ENCODE measurements at regions not wholly inside any gene's neighbourhood (a gene's known extent, or its start where the extent isn't known, plus 50 kb on each side); places are given as distances from the start of the nearest gene placed in this dataset.
"Not testable (repeated sequence)": the region's sequence is repeated elsewhere in the genome, so short reads cannot be mapped to it uniquely, and the experiment has no call there.

GRCh38 chrX:129310000-129310399 lies 213.3 kb downstream of the SMARCA1 start:
- 60 to 66% methylated on average over 2 of the region's 2 CpGs for WGBS, 2 donors
- no peaks in the 10 kb centered on the region for H3K4me1 ChIP-seq
- H3K27me3 ChIP-seq: no peaks in the 10 kb centered on the region
- intact Hi-C loops (cut with DNase I): no loop called here
- H3K36me3 ChIP-seq: no peaks in the 10 kb centered on the region
- DNase-seq: no peak
- no peak for TF ChIP-seq POLR2A (IDR thresholded peaks at IDR 0.05)
- TF ChIP-seq, protein P1, sequence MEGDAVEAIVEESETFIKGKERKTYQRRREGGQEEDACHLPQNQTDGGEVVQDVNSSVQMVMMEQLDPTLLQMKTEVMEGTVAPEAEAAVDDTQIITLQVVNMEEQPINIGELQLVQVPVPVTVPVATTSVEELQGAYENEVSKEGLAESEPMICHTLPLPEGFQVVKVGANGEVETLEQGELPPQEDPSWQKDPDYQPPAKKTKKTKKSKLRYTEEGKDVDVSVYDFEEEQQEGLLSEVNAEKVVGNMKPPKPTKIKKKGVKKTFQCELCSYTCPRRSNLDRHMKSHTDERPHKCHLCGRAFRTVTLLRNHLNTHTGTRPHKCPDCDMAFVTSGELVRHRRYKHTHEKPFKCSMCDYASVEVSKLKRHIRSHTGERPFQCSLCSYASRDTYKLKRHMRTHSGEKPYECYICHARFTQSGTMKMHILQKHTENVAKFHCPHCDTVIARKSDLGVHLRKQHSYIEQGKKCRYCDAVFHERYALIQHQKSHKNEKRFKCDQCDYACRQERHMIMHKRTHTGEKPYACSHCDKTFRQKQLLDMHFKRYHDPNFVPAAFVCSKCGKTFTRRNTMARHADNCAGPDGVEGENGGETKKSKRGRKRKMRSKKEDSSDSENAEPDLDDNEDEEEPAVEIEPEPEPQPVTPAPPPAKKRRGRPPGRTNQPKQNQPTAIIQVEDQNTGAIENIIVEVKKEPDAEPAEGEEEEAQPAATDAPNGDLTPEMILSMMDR (IDR thresholded peaks at IDR 0.05): no peak
- no peak for TF ChIP-seq POLR2AphosphoS5 (IDR thresholded peaks at IDR 0.05)
- TF ChIP-seq EP300 (IDR thresholded peaks at IDR 0.05): no peak
- H3K4me3 ChIP-seq: no peak overlapping the region
- no peaks in the 10 kb centered on the region for H3K9me3 ChIP-seq
- H3K27ac ChIP-seq: no peak overlapping the region

DNA sequence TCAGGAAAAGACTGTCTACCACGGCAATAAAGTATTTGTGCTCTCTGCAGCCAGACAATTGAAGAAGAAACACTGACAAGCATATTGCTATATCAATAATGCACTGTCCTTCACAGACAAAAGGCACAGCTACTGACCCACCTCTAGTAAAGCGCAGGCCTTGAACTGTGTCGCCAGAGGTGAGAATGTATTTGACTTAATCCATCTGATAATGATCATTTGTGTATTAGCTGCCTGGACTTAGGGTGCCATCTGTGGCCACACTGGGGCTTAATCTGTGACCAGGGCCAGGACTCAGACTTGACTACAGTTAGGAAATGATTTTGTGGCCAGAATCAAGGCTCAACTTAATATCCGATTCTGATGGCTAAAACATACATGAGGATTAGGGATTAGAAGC lies 260.4 kb downstream of the SMARCA1 start:
- H3K27me3 ChIP-seq: no peaks in the 10 kb centered on the region
- no peak overlapping the region for H3K27ac ChIP-seq
- WGBS, 2 donors: 60 to 75% methylated on average over 4 of the region's 4 CpGs
- no peak overlapping the region for H3K4me3 ChIP-seq
- DNase-seq: no peak
- no peaks in the 10 kb centered on the region for H3K9me3 ChIP-seq
- TF ChIP-seq POLR2A (IDR thresholded peaks at IDR 0.05) (no peak), EP300 (IDR thresholded peaks at IDR 0.05) (no peak)
- TF ChIP-seq, protein P1 (IDR thresholded peaks at IDR 0.05): no peak
- no peaks in the 10 kb centered on the region for H3K4me1 ChIP-seq
- intact Hi-C loops (cut with DNase I): no loop called here
- H3K36me3 ChIP-seq: no peaks in the 10 kb centered on the region

- H3K36me3 ChIP-seq; DNase-seq; H3K4me1 ChIP-seq; intact Hi-C loops (cut with DNase I); H3K4me3 ChIP-seq; H3K27ac ChIP-seq; H3K9me3 ChIP-seq; H3K27me3 ChIP-seq: not testable (repeated sequence)
- 89 to 94% methylated on average over 5 of the region's 5 CpGs for WGBS, 2 donors
Measured at GRCh38 chrX:129255516-129255915, 267.8 kb downstream of the SMARCA1 start.

DNA sequence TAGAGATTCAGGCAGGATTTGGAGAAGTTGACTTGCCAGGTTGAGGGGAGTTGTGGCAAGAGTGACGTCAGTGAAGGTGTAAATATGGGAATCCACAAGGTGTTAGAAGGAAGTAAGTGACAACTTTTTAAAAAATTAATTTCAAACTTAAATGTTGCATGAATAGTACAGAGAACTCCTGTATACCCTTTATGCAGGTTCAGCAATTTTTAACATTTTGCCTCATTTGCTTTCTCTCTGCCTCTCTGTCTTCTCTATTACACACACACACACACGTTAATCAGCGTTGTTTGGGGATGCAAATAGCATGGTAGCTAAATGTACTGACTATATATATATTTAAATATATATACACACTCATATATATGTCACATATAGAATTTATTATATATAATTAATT lies 273.7 kb downstream of the SMARCA1 start:
- no peak for DNase-seq
- TF ChIP-seq, protein P1 (IDR thresholded peaks at IDR 0.05): no peak
- TF ChIP-seq POLR2AphosphoS5 (IDR thresholded peaks at IDR 0.05) (no peak), POLR2A (IDR thresholded peaks at IDR 0.05) (no peak), EP300 (IDR thresholded peaks at IDR 0.05) (no peak)
- Histone ChIP-seq H3K27me3 (no peaks in the 10 kb centered on the region), H3K4me1 (no peaks in the 10 kb centered on the region), H3K9me3 (no peaks in the 10 kb centered on the region), H3K27ac (no peak overlapping the region), H3K4me3 (no peak overlapping the region), H3K36me3 (no peaks in the 10 kb centered on the region)
- intact Hi-C loops (cut with DNase I): no loop called here
- WGBS, 2 donors: 45 to 76% methylated on average over 3 of the region's 3 CpGs

DNA sequence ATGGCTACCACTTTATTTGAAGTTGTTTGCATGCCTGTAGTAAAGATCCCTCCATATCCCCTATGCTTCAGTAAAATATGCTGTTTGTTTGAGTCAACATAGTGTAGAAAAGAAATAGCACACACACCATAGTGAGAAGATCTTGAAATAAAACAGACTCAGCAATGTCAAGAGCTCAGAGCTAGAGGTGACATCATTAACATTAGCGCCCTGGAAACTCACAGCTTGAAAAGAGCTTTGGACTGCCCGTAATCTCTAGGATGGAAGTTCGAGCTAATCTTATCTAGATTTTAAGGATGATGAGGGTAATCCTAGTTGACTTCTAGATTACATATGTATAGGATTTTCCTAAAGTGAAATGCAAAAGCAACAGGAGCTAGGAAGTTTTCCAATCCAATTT lies 275.6 kb downstream of the SMARCA1 start:
- 68 to 73% methylated on average over 3 of the region's 3 CpGs for WGBS, 2 donors
- no peak for DNase-seq
- H3K27ac ChIP-seq: no peak overlapping the region
- peak in 1 of 4 donors; percentile 15 for TF ChIP-seq POLR2AphosphoS5 (IDR thresholded peaks at IDR 0.05)
- TF ChIP-seq POLR2A (IDR thresholded peaks at IDR 0.05): no peak
- TF ChIP-seq EP300 (IDR thresholded peaks at IDR 0.05): no peak
- no peaks in the 10 kb centered on the region for H3K27me3 ChIP-seq
- intact Hi-C loops (cut with DNase I): no loop called here
- no peaks in the 10 kb centered on the region for H3K4me1 ChIP-seq
- H3K4me3 ChIP-seq: no peak overlapping the region
- no peaks in the 10 kb centered on the region for H3K9me3 ChIP-seq
- no peaks in the 10 kb centered on the region for H3K36me3 ChIP-seq

DNA sequence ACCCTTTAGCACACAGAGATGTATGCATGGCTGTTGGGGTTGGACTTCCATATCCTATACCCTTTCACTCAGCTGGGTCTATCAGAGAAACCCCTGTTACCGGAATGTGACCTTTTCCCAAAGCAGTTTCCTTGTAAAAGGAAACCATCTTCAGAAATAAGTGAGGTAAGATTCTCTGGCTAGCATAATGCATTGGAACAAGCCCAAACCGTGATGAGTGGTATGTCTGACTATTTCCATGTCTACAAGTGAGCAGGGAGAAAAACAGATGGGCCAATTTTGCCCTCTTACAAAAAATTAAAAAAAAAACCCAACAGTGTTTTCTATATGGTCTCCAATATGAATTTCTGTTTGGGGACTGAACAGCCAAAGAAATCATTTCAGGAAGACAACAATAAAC lies 283.9 kb downstream of the SMARCA1 start:
- Histone ChIP-seq H3K4me3 (no peak overlapping the region), H3K9me3 (no peaks in the 10 kb centered on the region), H3K27ac (no peak overlapping the region), H3K4me1 (no peaks in the 10 kb centered on the region), H3K27me3 (no peaks in the 10 kb centered on the region), H3K36me3 (no peaks in the 10 kb centered on the region)
- intact Hi-C loops (cut with DNase I): no loop called here
- no peak for DNase-seq
- no peak for TF ChIP-seq POLR2AphosphoS5 (IDR thresholded peaks at IDR 0.05)
- 69 to 72% methylated on average over 2 of the region's 2 CpGs for WGBS, 2 donors

Measured in sigmoid colon (tissue), 6 donors.